CD8-positive, alpha-beta memory T cell (primary cell): ENCODE measurements at regions not wholly inside any gene's neighbourhood (a gene's known extent, or its start where the extent isn't known, plus 50 kb on each side); places are given as distances from the start of the nearest gene placed in this dataset.

Experiments
- CTCF ChIA-PET: fragments of 350-600 bp; sonication (Branson Sonifier 250); formaldehyde crosslinking; loops from one replicate; lab custom pipeline; 2021; ENCODE audit warnings: antibody characterized with exemption; lab: Charles Lee
- POLR2A ChIA-PET: fragments of 350-600 bp; sonication (Branson Sonifier 250); formaldehyde crosslinking; loops from one replicate; lab custom pipeline; 2021; ENCODE audit warnings: antibody characterized with exemption; lab: Charles Lee
- DNase-seq, 5 donors: peaks; one replicate each; pipeline versions ENCODE4 v3.0.0 to v3.0.0-alpha.2; 2020 to 2022; ENCODE audit warnings: mixed read lengths in 1 of 5
- H3K27ac ChIP-seq: one replicate; pipeline ENCODE4 v1.7.0; 2013; ENCODE audit warnings: low read depth, mild to moderate bottlenecking, low read length, moderate library complexity
- H3K27me3 ChIP-seq: 2 replicates; pipeline ENCODE4 v1.7.0; 2013; ENCODE audit warnings: low read length, mild to moderate bottlenecking; ENCODE audit not compliant: insufficient read depth, poor library complexity, severe bottlenecking
- H3K36me3 ChIP-seq: 2 replicates; pipeline ENCODE4 v1.7.0; 2013; ENCODE audit warnings: mild to moderate bottlenecking, low read length, moderate library complexity; ENCODE audit not compliant: insufficient read depth
- H3K4me1 ChIP-seq: 2 replicates; pipeline ENCODE4 v1.7.0; 2013; ENCODE audit warnings: mild to moderate bottlenecking, low read length, moderate library complexity; ENCODE audit not compliant: insufficient read depth
- H3K4me3 ChIP-seq: 2 replicates; pipeline ENCODE4 v1.7.0; 2013; ENCODE audit warnings: mild to moderate bottlenecking, low read length
- H3K9me3 ChIP-seq: 2 replicates; pipeline ENCODE4 v1.7.0; 2013; ENCODE audit warnings: mild to moderate bottlenecking, low read length
- H3K27ac Mint-ChIP-seq, 8 donors: one replicate each; pipeline ENCODE4 v1.8.0; 2020 to 2021; ENCODE audit warnings: mixed read lengths in 8 of 8, mild to moderate bottlenecking in 6 of 8, inconsistent platforms in 3 of 8, moderate library complexity in 3 of 8
- H3K27me3 Mint-ChIP-seq, 2 donors: one replicate each; pipeline ENCODE4 v1.8.0; 2020 to 2021; ENCODE audit warnings: mixed read lengths in 2 of 2, mild to moderate bottlenecking in 1 of 2, moderate library complexity in 1 of 2
- H3K36me3 Mint-ChIP-seq, 3 donors: one replicate each; pipeline ENCODE4 v1.8.0; 2020 to 2021; ENCODE audit warnings: mixed read lengths in 3 of 3, inconsistent platforms in 1 of 3, mild to moderate bottlenecking in 1 of 3
- H3K4me1 Mint-ChIP-seq, 3 donors: one replicate each; pipeline ENCODE4 v1.8.0; 2020 to 2021; ENCODE audit warnings: mixed read lengths in 3 of 3, inconsistent platforms in 1 of 3, mild to moderate bottlenecking in 1 of 3
- H3K4me3 Mint-ChIP-seq, 7 donors: one replicate each; pipeline ENCODE4 v1.8.0; 2020 to 2021; ENCODE audit warnings: mixed read lengths in 7 of 7, mild to moderate bottlenecking in 6 of 7, moderate library complexity in 4 of 7, inconsistent platforms in 2 of 7
- H3K9me3 Mint-ChIP-seq, 5 donors: one replicate each; pipeline ENCODE4 v1.8.0; 2020 to 2022; ENCODE audit warnings: mixed read lengths in 5 of 5, mild to moderate bottlenecking in 3 of 5, moderate library complexity in 2 of 5, inconsistent platforms in 1 of 5

DNA sequence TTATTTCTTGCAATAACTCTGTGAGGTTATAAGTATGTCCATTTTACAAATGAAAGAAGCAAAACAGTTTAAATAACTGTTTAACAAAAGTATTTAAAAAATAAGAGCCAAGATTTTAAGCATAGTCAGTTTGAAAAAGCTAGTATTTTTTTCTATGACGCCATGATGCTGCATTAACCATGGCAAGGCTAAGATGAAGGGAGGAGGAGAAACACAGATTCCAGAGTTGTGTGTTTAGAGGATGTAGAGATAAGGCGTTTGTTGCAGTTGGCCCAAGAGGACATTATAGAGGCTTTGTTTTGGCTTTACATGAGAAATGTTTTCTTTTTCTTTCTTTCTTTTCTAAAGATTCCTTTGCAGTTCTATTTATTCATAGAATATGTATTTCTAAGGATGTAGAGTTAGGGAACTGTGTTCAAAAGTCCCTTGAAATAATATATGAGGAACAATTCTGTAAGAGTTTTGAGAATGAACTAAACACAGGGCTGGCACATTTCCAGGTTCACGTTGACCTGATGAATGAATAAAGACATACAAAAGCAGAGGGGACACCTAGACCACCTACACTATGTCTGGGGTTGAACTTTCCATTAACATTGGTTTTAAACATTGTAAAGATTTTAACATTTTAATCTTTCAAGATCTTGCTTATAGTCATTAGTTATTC lies 244.2 kb downstream of the KCNS3 start:
- H3K36me3 ChIP-seq = no peaks in the 10 kb centered on the region
- no peak overlapping the region for H3K27ac ChIP-seq
- Mint-ChIP-seq H3K9me3 (peaks cover 0 to 3% (median 0%) of the 10 kb centered on the region in 5 donors), H3K4me3 (no peak overlapping the region), H3K36me3 (no peaks in the 10 kb centered on the region), H3K27ac (no peak overlapping the region), H3K4me1 (no peaks in the 10 kb centered on the region), H3K27me3 (peaks cover 0 to 1% of the 10 kb centered on the region in 2 donors)
- ChIA-PET POLR2A (no interaction called here), CTCF (no interaction called here)
- no peak for DNase-seq
- H3K27me3 ChIP-seq = no peaks in the 10 kb centered on the region
- no peaks in the 10 kb centered on the region for H3K9me3 ChIP-seq
- H3K4me1 ChIP-seq = no peaks in the 10 kb centered on the region
- H3K4me3 ChIP-seq = no peak overlapping the region

DNA sequence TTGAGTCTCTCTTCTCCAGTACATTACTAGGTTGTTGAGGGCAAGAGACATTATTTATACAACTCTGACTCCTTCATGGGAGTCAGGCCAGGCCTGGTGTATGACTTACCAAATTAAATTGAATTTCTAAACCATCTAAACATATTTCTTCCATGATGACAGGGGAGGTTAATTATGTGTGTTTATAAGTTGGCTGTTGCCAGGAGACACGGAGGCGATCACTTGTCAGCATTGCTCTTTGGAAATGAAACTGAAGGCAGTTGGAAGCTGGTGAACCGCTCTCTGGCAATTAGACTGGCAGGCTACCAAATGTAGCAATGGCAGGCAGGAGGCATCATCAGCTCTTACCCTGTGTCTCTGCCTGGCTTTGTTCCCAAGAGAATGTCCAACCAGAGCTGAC lies 241.4 kb downstream of the KCNS3 start:
- no peaks in the 10 kb centered on the region for H3K4me1 Mint-ChIP-seq
- no peak overlapping the region for H3K27ac Mint-ChIP-seq
- Histone ChIP-seq H3K4me1 (no peaks in the 10 kb centered on the region), H3K27ac (no peak overlapping the region), H3K4me3 (no peak overlapping the region), H3K36me3 (no peaks in the 10 kb centered on the region), H3K27me3 (no peaks in the 10 kb centered on the region), H3K9me3 (no peaks in the 10 kb centered on the region)
- no peak for DNase-seq
- no peaks in the 10 kb centered on the region for H3K36me3 Mint-ChIP-seq
- CTCF ChIA-PET = no interaction called here
- POLR2A ChIA-PET = no interaction called here
- peaks cover 0 to 1% of the 10 kb centered on the region in 2 donors for H3K27me3 Mint-ChIP-seq
- no peak overlapping the region for H3K4me3 Mint-ChIP-seq
- H3K9me3 Mint-ChIP-seq = peaks cover 0 to 3% (median 0%) of the 10 kb centered on the region in 5 donors

DNA sequence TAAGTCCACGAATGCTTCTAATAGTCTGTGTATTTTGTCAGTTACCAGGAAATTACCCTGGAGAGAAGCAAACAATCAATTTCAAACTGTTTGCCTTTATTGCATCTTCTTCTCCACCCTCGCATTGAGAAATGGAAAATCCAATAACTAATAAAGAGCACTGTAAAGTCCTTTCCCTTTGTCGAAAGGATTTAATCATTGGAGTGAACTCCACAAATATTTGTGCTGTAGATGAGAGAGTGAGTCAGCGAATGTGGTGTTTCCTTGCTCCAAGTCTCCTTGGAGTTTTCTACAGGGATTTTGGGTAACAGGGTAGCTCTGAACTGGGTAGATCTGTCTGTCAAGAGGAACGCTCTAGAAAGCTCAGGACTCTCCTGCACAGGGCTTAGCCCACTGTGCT lies 240.2 kb downstream of the KCNS3 start:
- H3K36me3 Mint-ChIP-seq = no peaks in the 10 kb centered on the region

DNA sequence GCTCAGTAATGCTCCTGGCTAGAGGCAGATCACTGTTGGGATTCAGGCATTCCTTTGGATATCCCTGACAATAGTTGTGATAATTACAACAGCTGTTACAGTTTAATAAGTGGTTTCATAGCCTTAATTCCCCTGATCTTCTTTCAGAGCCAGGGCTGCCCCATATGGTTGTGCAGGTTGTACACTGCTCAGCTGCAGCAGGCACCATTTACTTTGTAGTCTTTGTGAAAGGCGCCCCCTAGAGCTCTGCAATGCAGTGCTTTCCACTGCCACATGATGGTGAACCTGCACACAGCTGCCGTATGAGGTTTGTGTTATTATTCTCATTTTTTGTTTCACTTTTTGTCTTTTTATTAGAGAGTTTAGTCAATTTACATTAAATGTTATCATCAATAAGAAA lies 239.1 kb downstream of the KCNS3 start:
- Mint-ChIP-seq H3K27ac (no peak overlapping the region), H3K36me3 (no peaks in the 10 kb centered on the region), H3K4me1 (no peaks in the 10 kb centered on the region), H3K27me3 (peaks cover 0 to 1% of the 10 kb centered on the region in 2 donors), H3K9me3 (peaks cover 0 to 2% (median 0%) of the 10 kb centered on the region in 5 donors), H3K4me3 (no peak overlapping the region)
- ChIA-PET POLR2A (no interaction called here), CTCF (no interaction called here)
- H3K27ac ChIP-seq = no peak overlapping the region
- no peaks in the 10 kb centered on the region for H3K27me3 ChIP-seq
- H3K36me3 ChIP-seq = no peaks in the 10 kb centered on the region
- no peaks in the 10 kb centered on the region for H3K4me1 ChIP-seq
- DNase-seq = no peak
- no peaks in the 10 kb centered on the region for H3K9me3 ChIP-seq
- H3K4me3 ChIP-seq = no peak overlapping the region

More for the DNA sequence above, 240.2 kb downstream of the KCNS3 start:
- Histone ChIP-seq H3K4me1 (no peaks in the 10 kb centered on the region), H3K4me3 (no peak overlapping the region), H3K27ac (no peak overlapping the region), H3K36me3 (no peaks in the 10 kb centered on the region), H3K9me3 (no peaks in the 10 kb centered on the region), H3K27me3 (no peaks in the 10 kb centered on the region)
- ChIA-PET CTCF (no interaction called here), POLR2A (no interaction called here)
- Mint-ChIP-seq H3K9me3 (peaks cover 0 to 3% (median 0%) of the 10 kb centered on the region in 5 donors), H3K27ac (no peak overlapping the region), H3K27me3 (peaks cover 0 to 1% of the 10 kb centered on the region in 2 donors), H3K4me3 (no peak overlapping the region), H3K4me1 (no peaks in the 10 kb centered on the region)
- DNase-seq = no peak

DNA sequence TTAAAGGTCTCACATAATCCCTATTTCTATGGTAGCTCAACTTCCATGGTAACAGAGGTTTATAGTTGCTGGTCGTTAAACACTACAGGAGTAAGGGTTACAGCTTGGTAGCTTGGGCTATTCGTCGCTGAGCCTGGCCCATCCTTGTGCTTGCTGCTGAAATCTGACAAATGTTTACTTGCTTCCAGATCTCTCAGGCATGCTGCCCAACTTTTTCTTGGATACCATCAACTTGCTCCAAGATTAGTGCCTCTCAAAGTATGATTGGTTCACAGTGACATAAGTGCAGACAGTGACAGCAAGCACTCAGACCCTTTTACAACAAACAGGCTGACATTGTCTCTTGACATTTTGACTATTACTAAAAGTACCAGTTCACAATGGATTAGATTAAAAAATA lies 231.8 kb downstream of the KCNS3 start:
- CTCF ChIA-PET = no interaction called here
- no peak overlapping the region for H3K27ac ChIP-seq
- no peaks in the 10 kb centered on the region for H3K27me3 ChIP-seq
- no peak overlapping the region for H3K4me3 Mint-ChIP-seq
- H3K27me3 Mint-ChIP-seq = no peaks in the 10 kb centered on the region
- no peak for DNase-seq
- H3K9me3 ChIP-seq = no peaks in the 10 kb centered on the region
- H3K36me3 ChIP-seq = no peaks in the 10 kb centered on the region
- H3K4me1 Mint-ChIP-seq = no peaks in the 10 kb centered on the region
- no peak overlapping the region for H3K27ac Mint-ChIP-seq
- H3K36me3 Mint-ChIP-seq = no peaks in the 10 kb centered on the region
- H3K4me3 ChIP-seq = no peak overlapping the region
- peaks cover 0 to 2% (median 0%) of the 10 kb centered on the region in 5 donors for H3K9me3 Mint-ChIP-seq
- H3K4me1 ChIP-seq = no peaks in the 10 kb centered on the region
- POLR2A ChIA-PET = no interaction called here

DNA sequence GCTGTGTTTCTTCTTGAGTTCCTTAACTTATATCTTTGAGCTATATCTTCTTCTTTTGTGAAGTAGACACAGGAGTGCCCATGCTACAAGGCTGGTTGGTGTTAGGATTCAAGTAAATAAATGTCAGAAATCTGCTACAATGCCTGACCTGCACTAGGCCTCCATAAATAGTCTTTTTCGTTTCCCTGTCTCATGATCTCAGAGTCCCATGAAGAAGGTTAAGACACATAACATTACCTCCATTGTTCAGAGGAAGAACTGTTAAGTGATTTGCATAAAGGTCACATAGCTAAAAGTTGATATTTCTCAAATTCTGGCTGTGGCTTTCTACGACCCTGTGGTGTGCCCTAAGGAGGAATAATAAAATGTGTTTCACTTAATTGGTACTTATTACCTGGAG lies 228.4 kb downstream of the KCNS3 start:
- no peaks in the 10 kb centered on the region for H3K4me1 Mint-ChIP-seq
- no peaks in the 10 kb centered on the region for H3K27me3 Mint-ChIP-seq
- Histone ChIP-seq H3K27me3 (no peaks in the 10 kb centered on the region), H3K27ac (no peak overlapping the region), H3K9me3 (no peaks in the 10 kb centered on the region), H3K4me3 (no peak overlapping the region), H3K36me3 (no peaks in the 10 kb centered on the region), H3K4me1 (no peaks in the 10 kb centered on the region)
- H3K27ac Mint-ChIP-seq = no peak overlapping the region
- H3K36me3 Mint-ChIP-seq = no peaks in the 10 kb centered on the region
- no peak for DNase-seq
- peaks cover 0 to 5% (median 0%) of the 10 kb centered on the region in 5 donors for H3K9me3 Mint-ChIP-seq
- H3K4me3 Mint-ChIP-seq = no peak overlapping the region
- POLR2A ChIA-PET = no interaction called here
- CTCF ChIA-PET = no interaction called here

DNA sequence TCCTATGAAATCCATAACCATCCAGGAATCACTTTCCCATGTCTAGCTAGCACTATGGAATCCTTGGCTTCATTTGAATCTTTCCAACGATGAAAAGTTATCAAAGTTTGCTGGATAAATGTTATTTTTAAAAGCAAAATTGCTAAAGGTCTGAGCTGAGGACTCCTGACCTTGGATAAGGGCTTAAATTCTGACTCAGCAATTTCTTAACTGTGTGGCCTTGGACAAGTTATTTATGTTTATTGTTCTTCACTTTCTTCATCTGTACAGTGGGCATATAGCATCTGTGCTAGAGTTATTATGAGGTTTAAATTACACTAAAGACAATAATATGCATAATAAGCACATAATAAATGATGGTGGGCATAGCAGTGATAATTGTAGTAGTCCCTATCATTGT lies 227.5 kb downstream of the KCNS3 start:
- Mint-ChIP-seq H3K4me1 (no peaks in the 10 kb centered on the region), H3K36me3 (no peaks in the 10 kb centered on the region), H3K27me3 (no peaks in the 10 kb centered on the region), H3K9me3 (peaks cover 0 to 5% (median 0%) of the 10 kb centered on the region in 5 donors), H3K4me3 (no peak overlapping the region), H3K27ac (no peak overlapping the region)
- H3K36me3 ChIP-seq = no peaks in the 10 kb centered on the region
- no peaks in the 10 kb centered on the region for H3K4me1 ChIP-seq
- DNase-seq = no peak
- no peak overlapping the region for H3K27ac ChIP-seq
- no peaks in the 10 kb centered on the region for H3K27me3 ChIP-seq
- H3K9me3 ChIP-seq = no peaks in the 10 kb centered on the region
- no peak overlapping the region for H3K4me3 ChIP-seq
- POLR2A ChIA-PET = no interaction called here
- CTCF ChIA-PET = interaction anchor here (0.8 kb wide), 1 partner anchor 10 kb away, joined by 3 read pairs; no protein-coding TSS in a partner anchor

DNA sequence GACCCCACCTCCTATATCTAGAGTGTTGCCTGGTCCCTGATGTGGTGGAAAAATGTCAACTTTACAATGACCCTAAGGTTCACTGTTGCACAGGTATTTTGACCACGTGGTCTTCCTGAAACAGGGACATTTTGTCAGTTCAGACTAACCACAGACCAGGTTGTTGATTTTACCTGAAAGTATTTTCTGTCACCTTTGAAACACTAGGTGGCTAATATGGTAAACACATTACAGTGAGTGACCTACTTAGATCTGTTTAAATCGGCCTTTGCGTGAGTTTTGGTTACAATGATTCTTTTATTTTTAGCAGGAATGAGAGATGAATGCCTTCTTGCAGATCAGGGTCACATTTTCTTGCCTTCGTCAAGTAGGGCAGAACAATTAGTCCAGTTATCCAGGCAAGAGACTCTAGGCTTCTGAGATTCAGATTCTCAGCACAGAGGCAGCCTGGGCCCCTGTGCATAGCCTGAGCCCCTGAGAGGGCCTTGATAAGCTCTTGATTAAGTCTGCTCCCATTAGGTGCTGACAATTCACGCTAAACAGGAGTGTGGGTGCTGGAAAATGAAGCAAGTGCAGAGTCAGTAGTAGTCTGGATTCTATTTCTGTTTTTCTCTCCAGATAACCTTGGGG lies 226.2 kb downstream of the KCNS3 start:
- Histone ChIP-seq H3K4me3 (no peak overlapping the region), H3K4me1 (no peaks in the 10 kb centered on the region), H3K27ac (no peak overlapping the region), H3K27me3 (no peaks in the 10 kb centered on the region), H3K36me3 (no peaks in the 10 kb centered on the region), H3K9me3 (no peaks in the 10 kb centered on the region)
- Mint-ChIP-seq H3K4me1 (no peaks in the 10 kb centered on the region), H3K4me3 (no peak overlapping the region), H3K36me3 (no peaks in the 10 kb centered on the region), H3K27me3 (no peaks in the 10 kb centered on the region), H3K9me3 (peaks cover 0 to 5% (median 0%) of the 10 kb centered on the region in 5 donors), H3K27ac (no peak overlapping the region)
- DNase-seq = no peak
- CTCF ChIA-PET = no interaction called here
- POLR2A ChIA-PET = no interaction called here
